Activated B cell treated with CpG ODN at 0.5 μM for 24 hours (primary cell): ENCODE measurements at regions not wholly inside any gene's neighbourhood (a gene's known extent, or its start where the extent isn't known, plus 50 kb on each side); places are given as distances from the start of the nearest gene placed in this dataset.

Experiments
- ATAC-seq: fragments of 200-7000 bp; cut with Tn5 transposase; one replicate; pipeline ENCODE4 v1.10.0; 2021; ENCODE audit warnings: low read depth, mild to moderate bottlenecking, moderate library complexity
- CTCF ChIA-PET: fragments of 350-600 bp; sonication (Branson Sonifier 250); formaldehyde crosslinking; loops from one replicate; lab custom pipeline; 2021; ENCODE audit warnings: antibody characterized with exemption; lab: Charles Lee
- POLR2A ChIA-PET: fragments of 350-600 bp; sonication (Branson Sonifier 250); formaldehyde crosslinking; loops from one replicate; lab custom pipeline; 2021; ENCODE audit warnings: antibody characterized with exemption; lab: Charles Lee
- DNase-seq: peaks from one replicate; pipeline ENCODE4 v3.0.0; 2022
- H3K27ac Mint-ChIP-seq: one replicate; pipeline ENCODE4 v1.8.0; 2020; ENCODE audit warnings: mixed read lengths
- H3K27me3 Mint-ChIP-seq: one replicate; pipeline ENCODE4 v1.8.0; 2021; ENCODE audit warnings: mixed read lengths
- H3K36me3 Mint-ChIP-seq: one replicate; pipeline ENCODE4 v1.8.0; 2021; ENCODE audit warnings: low read depth, mixed read lengths
- H3K4me1 Mint-ChIP-seq: one replicate; pipeline ENCODE4 v1.8.0; 2021; ENCODE audit warnings: mixed read lengths
- H3K4me3 Mint-ChIP-seq: one replicate; pipeline ENCODE4 v1.8.0; 2020; ENCODE audit warnings: mild to moderate bottlenecking, mixed read lengths
- H3K9me3 Mint-ChIP-seq: one replicate; pipeline ENCODE4 v1.8.0; 2020; ENCODE audit warnings: mixed read lengths
- CTCF ChIP-seq: fragments of 200-600 bp; IDR thresholded peaks from one replicate; pipeline ENCODE4 v1.8.0; 2022; ENCODE audit warnings: antibody characterized with exemption, mild to moderate bottlenecking
- intact Hi-C: fragments of 100-400 bp; cut with micrococcal nuclease; formaldehyde crosslinking; loops from one replicate; pipeline ENCODE4 v1.15.1; 2024

DNA sequence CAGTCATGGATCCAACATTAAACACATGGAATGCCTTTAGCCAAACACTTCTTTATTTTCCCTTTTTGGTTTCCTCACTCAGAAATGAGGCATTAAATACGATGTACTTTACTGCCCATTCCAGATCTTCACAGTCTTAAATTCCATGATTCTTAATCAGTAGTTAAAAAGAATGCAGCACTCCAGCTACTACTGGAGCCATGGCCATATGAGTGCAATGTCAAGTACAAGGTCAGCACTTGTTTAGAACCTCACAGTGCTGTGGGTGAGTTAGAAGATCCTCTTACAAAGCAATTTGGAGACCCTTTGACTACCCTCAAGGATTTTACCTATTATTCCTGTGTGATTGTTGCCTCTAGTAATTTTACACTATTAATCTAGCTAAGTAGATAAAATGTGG, 550.3 kb upstream of the LRRTM1 start:
- CTCF ChIA-PET: no interaction called here

DNA sequence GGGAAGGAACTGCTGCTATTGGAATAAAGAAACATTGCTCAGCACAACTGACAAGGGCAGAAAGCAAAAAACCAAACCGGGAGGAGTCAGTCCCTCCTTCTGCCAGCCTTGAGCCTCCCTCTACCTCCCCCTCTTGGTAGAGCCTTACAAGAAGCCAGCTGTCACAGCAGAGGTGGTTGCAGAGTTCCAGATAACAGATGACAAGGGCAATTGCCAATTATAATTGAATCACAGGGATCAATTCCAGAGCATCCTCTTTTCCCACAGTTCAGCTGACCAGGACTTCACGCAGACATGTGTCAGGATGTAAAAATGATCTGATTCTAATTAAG, 548.2 kb upstream of the LRRTM1 start:
- Mint-ChIP-seq H3K9me3 (peaks cover 6% of the 10 kb centered on the region), H3K27ac (no peak overlapping the region), H3K27me3 (no peaks in the 10 kb centered on the region), H3K36me3 (no peaks in the 10 kb centered on the region), H3K4me3 (no peak overlapping the region), H3K4me1 (no peaks in the 10 kb centered on the region)
- DNase-seq (no peak), ATAC-seq (no peak)
- TF ChIP-seq CTCF: no peak
- CTCF ChIA-PET: no interaction called here
- POLR2A ChIA-PET: no interaction called here
- intact Hi-C loops: no loop called here

More for the DNA sequence above, 550.3 kb upstream of the LRRTM1 start:
- no peak for TF ChIP-seq CTCF
- Mint-ChIP-seq H3K27ac (no peak overlapping the region), H3K27me3 (no peaks in the 10 kb centered on the region), H3K4me3 (no peak overlapping the region), H3K36me3 (no peaks in the 10 kb centered on the region), H3K4me1 (no peaks in the 10 kb centered on the region), H3K9me3 (peaks cover 4% of the 10 kb centered on the region)
- intact Hi-C loops: no loop called here
- ATAC-seq: no peak
- POLR2A ChIA-PET: no interaction called here
- no peak for DNase-seq

- Mint-ChIP-seq H3K27ac (no peak overlapping the region), H3K4me1 (no peaks in the 10 kb centered on the region), H3K27me3 (no peaks in the 10 kb centered on the region), H3K36me3 (no peaks in the 10 kb centered on the region), H3K9me3 (peaks cover 6% of the 10 kb centered on the region), H3K4me3 (no peak overlapping the region)
- ATAC-seq (no peak), DNase-seq (no peak)
- ChIA-PET POLR2A (no interaction called here), CTCF (no interaction called here)
- intact Hi-C loops: no loop called here
- no peak for TF ChIP-seq CTCF
Observed at GRCh38 chr2:80852079-80852807, 547.7 kb upstream of the LRRTM1 start.

- intact Hi-C loops: no loop called here
- ATAC-seq: no peak
- CTCF ChIA-PET: no interaction called here
- Mint-ChIP-seq H3K9me3 (peaks cover 6% of the 10 kb centered on the region), H3K27ac (no peak overlapping the region), H3K4me1 (no peaks in the 10 kb centered on the region), H3K27me3 (no peaks in the 10 kb centered on the region), H3K36me3 (no peaks in the 10 kb centered on the region), H3K4me3 (no peak overlapping the region)
- POLR2A ChIA-PET: no interaction called here
- no peak for TF ChIP-seq CTCF
- no peak for DNase-seq
Observed at GRCh38 chr2:80830891-80831290, 526.3 kb upstream of the LRRTM1 start.

DNA sequence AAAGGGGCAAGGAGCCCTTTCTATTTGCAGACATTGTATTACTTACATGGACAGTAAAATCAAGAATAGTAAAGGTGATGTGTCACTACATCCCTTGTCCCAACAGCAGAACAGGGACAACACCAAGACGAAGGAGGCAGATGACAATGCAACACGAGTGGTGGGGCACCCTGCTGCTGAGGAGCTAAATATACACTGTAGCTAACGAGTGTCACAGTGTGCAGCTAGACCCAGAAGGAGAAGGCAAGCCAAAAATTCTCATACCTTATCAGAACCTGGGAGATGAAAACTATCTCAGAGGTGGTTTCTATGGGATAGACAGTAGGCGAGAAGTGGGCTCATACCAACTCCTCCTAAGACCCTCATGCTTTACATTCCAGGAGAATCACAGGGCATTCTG, 518.4 kb upstream of the LRRTM1 start:
- ChIA-PET POLR2A (no interaction called here), CTCF (no interaction called here)
- H3K9me3 Mint-ChIP-seq: peaks cover 11% of the 10 kb centered on the region

More for the DNA sequence above, 518.4 kb upstream of the LRRTM1 start:
- DNase-seq: no peak
- no peak for TF ChIP-seq CTCF
- Mint-ChIP-seq H3K27ac (no peak overlapping the region), H3K27me3 (no peaks in the 10 kb centered on the region), H3K4me1 (no peaks in the 10 kb centered on the region), H3K36me3 (no peaks in the 10 kb centered on the region), H3K4me3 (no peak overlapping the region)
- intact Hi-C loops: no loop called here
- ATAC-seq: no peak
